WTC11 (cell line): ENCODE measurements at regions not wholly inside any gene's neighbourhood (a gene's known extent, or its start where the extent isn't known, plus 50 kb on each side); places are given as distances from the start of the nearest gene placed in this dataset.

Experiments used
- SMAD3 ChIP-seq: sonication (generic); formaldehyde crosslinking; IDR thresholded peaks from 2 replicates; pipeline ENCODE4 v1.8.0; 2022; ENCODE audit warnings: missing genetic modification reagents, mild to moderate bottlenecking, borderline replicate concordance
- ZNF317 ChIP-seq: sonication (generic); formaldehyde crosslinking; IDR thresholded peaks from 2 replicates; pipeline ENCODE4 v1.8.1; 2023; ENCODE audit warnings: low read depth, mild to moderate bottlenecking, moderate library complexity, missing genetic modification reagents, borderline replicate concordance
- ZNF396 ChIP-seq: fragments of 250-450 bp; sonication (Bioruptor Pico); IDR thresholded peaks from 2 replicates; pipeline ENCODE4 v1.8.0; 2021; ENCODE audit warnings: mild to moderate bottlenecking, moderate library complexity, borderline replicate concordance
- TF ChIP-seq, protein P1 (sequence below): fragments of 200-600 bp; IDR thresholded peaks from 2 replicates; pipeline ENCODE4 v1.8.0; 2022; ENCODE audit warnings: antibody characterized with exemption
- TF ChIP-seq, protein P2 (sequence below): sonication (generic); formaldehyde crosslinking; IDR thresholded peaks from 2 replicates; pipeline ENCODE4 v1.8.1; 2023; ENCODE audit warnings: mild to moderate bottlenecking, missing genetic modification reagents, moderate library complexity
- TF ChIP-seq, protein P3 (sequence below): sonication (generic); formaldehyde crosslinking; IDR thresholded peaks from 2 replicates; pipeline ENCODE4 v1.8.0; 2022; ENCODE audit warnings: mild to moderate bottlenecking, missing genetic modification reagents
- TF ChIP-seq, protein P4 (sequence below): sonication (generic); formaldehyde crosslinking; IDR thresholded peaks from 2 replicates; pipeline ENCODE4 v1.8.1; 2022; ENCODE audit warnings: low read depth, missing genetic modification reagents, borderline replicate concordance
- TF ChIP-seq, protein P5 (sequence below): sonication (generic); formaldehyde crosslinking; IDR thresholded peaks from 2 replicates; pipeline ENCODE4 v1.8.1; 2023; ENCODE audit warnings: mild to moderate bottlenecking, missing genetic modification reagents, borderline replicate concordance

DNA sequence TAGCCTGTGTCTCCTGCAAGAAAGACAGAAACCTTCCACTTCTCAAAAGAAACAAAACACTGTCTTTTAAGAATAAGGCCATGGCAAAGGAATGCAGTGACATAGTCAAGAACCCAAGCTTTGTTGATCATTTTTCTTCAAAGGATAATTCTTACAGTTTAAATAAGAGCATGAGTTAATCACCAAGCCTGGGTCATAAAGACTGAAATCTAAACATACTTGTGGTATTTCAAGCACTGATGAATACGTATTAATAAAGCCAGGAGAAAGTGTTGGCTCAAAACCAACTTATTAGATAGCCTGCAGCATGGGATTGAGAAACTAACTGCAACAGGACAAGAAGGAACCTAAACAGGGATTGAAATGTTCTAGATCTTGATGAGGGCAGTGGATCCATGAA, 143.3 kb upstream of the MTNR1B start:
- TF ChIP-seq, protein P1, sequence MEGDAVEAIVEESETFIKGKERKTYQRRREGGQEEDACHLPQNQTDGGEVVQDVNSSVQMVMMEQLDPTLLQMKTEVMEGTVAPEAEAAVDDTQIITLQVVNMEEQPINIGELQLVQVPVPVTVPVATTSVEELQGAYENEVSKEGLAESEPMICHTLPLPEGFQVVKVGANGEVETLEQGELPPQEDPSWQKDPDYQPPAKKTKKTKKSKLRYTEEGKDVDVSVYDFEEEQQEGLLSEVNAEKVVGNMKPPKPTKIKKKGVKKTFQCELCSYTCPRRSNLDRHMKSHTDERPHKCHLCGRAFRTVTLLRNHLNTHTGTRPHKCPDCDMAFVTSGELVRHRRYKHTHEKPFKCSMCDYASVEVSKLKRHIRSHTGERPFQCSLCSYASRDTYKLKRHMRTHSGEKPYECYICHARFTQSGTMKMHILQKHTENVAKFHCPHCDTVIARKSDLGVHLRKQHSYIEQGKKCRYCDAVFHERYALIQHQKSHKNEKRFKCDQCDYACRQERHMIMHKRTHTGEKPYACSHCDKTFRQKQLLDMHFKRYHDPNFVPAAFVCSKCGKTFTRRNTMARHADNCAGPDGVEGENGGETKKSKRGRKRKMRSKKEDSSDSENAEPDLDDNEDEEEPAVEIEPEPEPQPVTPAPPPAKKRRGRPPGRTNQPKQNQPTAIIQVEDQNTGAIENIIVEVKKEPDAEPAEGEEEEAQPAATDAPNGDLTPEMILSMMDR = no peak
- TF ChIP-seq SMAD3 (CRISPR knock-in tag) = no peak
- TF ChIP-seq, protein P2, sequence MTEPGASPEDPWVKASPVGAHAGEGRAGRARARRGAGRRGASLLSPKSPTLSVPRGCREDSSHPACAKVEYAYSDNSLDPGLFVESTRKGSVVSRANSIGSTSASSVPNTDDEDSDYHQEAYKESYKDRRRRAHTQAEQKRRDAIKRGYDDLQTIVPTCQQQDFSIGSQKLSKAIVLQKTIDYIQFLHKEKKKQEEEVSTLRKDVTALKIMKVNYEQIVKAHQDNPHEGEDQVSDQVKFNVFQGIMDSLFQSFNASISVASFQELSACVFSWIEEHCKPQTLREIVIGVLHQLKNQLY = no peak
- TF ChIP-seq, protein P3, sequence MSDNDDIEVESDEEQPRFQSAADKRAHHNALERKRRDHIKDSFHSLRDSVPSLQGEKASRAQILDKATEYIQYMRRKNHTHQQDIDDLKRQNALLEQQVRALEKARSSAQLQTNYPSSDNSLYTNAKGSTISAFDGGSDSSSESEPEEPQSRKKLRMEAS (CRISPR knock-in tag) = no peak
- no peak for TF ChIP-seq ZNF396 (CRISPR knock-in tag)
- TF ChIP-seq, protein P4, sequence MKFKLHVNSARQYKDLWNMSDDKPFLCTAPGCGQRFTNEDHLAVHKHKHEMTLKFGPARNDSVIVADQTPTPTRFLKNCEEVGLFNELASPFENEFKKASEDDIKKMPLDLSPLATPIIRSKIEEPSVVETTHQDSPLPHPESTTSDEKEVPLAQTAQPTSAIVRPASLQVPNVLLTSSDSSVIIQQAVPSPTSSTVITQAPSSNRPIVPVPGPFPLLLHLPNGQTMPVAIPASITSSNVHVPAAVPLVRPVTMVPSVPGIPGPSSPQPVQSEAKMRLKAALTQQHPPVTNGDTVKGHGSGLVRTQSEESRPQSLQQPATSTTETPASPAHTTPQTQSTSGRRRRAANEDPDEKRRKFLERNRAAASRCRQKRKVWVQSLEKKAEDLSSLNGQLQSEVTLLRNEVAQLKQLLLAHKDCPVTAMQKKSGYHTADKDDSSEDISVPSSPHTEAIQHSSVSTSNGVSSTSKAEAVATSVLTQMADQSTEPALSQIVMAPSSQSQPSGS = no peak
- no peak for TF ChIP-seq ZNF317 (CRISPR knock-in tag)
- TF ChIP-seq, protein P5, sequence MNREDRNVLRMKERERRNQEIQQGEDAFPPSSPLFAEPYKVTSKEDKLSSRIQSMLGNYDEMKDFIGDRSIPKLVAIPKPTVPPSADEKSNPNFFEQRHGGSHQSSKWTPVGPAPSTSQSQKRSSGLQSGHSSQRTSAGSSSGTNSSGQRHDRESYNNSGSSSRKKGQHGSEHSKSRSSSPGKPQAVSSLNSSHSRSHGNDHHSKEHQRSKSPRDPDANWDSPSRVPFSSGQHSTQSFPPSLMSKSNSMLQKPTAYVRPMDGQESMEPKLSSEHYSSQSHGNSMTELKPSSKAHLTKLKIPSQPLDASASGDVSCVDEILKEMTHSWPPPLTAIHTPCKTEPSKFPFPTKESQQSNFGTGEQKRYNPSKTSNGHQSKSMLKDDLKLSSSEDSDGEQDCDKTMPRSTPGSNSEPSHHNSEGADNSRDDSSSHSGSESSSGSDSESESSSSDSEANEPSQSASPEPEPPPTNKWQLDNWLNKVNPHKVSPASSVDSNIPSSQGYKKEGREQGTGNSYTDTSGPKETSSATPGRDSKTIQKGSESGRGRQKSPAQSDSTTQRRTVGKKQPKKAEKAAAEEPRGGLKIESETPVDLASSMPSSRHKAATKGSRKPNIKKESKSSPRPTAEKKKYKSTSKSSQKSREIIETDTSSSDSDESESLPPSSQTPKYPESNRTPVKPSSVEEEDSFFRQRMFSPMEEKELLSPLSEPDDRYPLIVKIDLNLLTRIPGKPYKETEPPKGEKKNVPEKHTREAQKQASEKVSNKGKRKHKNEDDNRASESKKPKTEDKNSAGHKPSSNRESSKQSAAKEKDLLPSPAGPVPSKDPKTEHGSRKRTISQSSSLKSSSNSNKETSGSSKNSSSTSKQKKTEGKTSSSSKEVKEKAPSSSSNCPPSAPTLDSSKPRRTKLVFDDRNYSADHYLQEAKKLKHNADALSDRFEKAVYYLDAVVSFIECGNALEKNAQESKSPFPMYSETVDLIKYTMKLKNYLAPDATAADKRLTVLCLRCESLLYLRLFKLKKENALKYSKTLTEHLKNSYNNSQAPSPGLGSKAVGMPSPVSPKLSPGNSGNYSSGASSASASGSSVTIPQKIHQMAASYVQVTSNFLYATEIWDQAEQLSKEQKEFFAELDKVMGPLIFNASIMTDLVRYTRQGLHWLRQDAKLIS (CRISPR knock-in tag) = no peak
